HCT116 (cell line): ENCODE measurements at regions not wholly inside any gene's neighbourhood (a gene's known extent, or its start where the extent isn't known, plus 50 kb on each side); places are given as distances from the start of the nearest gene placed in this dataset.

ENCODE experiments used
- ATAC-seq: fragments of 200-7000 bp; cut with Tn5 transposase; 2 replicates; pipeline ENCODE4 v1.9.1; 2020; ENCODE audit warnings: mild to moderate bottlenecking, moderate library complexity
- BruUV-seq: library from RNA; stranded (reverse); fragments of 400-500 nt; replicated peaks from 2 replicates; lab custom pipeline; 2021; lab: Mats Ljungman, UMichigan
- CTCF ChIA-PET: fragments of 300-600 bp; sonication (Branson Sonifier 250); formaldehyde crosslinking; loops from one replicate; lab custom pipeline; 2021; ENCODE audit warnings: antibody characterized with exemption; lab: Charles Lee
- POLR2A ChIA-PET: fragments of 300-600, 350-600 bp; sonication (Branson Sonifier 250); formaldehyde crosslinking; loops from one replicate; lab custom pipeline; 2021; ENCODE audit warnings: antibody characterized with exemption; lab: Charles Lee
- RAD21 ChIA-PET, 2 experiments: fragments of 300-600 bp; sonication (Branson Sonifier 250); formaldehyde crosslinking; loops; one replicate each; lab custom pipeline; 2023; ENCODE audit warnings: low total read pairs in 2 of 2; ENCODE audit not compliant: uncharacterized antibody in 2 of 2, unreplicated experiment in 2 of 2, low non-redundant PET in 1 of 2; lab: Charles Lee
- DNase-seq: peaks from one replicate; pipeline ENCODE4 v3.0.0-alpha.2; 2010; ENCODE audit warnings: low read depth, low spot score
- H2AFZ ChIP-seq: fragments of 200-600 bp; shearing (Covaris generic), sonication (generic); 2 replicates; pipeline ENCODE4 v1.6.1; 2017; ENCODE audit warnings: low read depth, mixed run types, mixed read lengths, antibody characterized with exemption, low read length; ENCODE audit not compliant: poor library complexity, severe bottlenecking
- H3K27ac ChIP-seq: 2 replicates; pipeline ENCODE4 v1.5.1; 2012; ENCODE audit warnings: low read depth, low read length
- H3K27me3 ChIP-seq: fragments of 200-600 bp; sonication (generic); 2 replicates; pipeline ENCODE4 v1.6.1; 2016; ENCODE audit warnings: mixed run types, low read length, mixed read lengths; ENCODE audit not compliant: insufficient read depth
- H3K36me3 ChIP-seq, 2 experiments: fragments of 200-500 bp in 1 of 2; fragments of 200-600 bp in 1 of 2; sonication (Bioruptor generic) in 1 of 2; sonication (generic) in 1 of 2; 2 replicates each; pipeline versions ENCODE4 v1.5.1 to v1.6.1; 2014 to 2016; ENCODE audit warnings: low read length in 2 of 2, inconsistent platforms in 1 of 2, mixed read lengths in 1 of 2, mixed run types in 1 of 2; ENCODE audit not compliant: insufficient read depth in 2 of 2, control insufficient read depth in 1 of 2
- H3K4me1 ChIP-seq, 2 experiments: fragments of 200-600 bp in 1 of 2; sonication (generic) in 1 of 2; 2 replicates each; pipeline versions ENCODE4 v1.5.1 to v1.6.1; 2012 to 2017; ENCODE audit warnings: low read length in 2 of 2, inconsistent platforms in 1 of 2, mild to moderate bottlenecking in 1 of 2, mixed read lengths in 1 of 2, mixed run types in 1 of 2, moderate library complexity in 1 of 2; ENCODE audit not compliant: insufficient read depth in 2 of 2, control insufficient read depth in 1 of 2
- H3K4me2 ChIP-seq: fragments of 200-600 bp; sonication (generic); 2 replicates; pipeline ENCODE4 v1.6.1; 2017; ENCODE audit warnings: mixed run types, low read length, mixed read lengths
- H3K4me3 ChIP-seq, 2 experiments: fragments of 200-600 bp in 1 of 2; sonication (generic) in 1 of 2; replicated peaks in 1 of 2; 2 replicates each; pipeline ENCODE4 v1.5.1; 2011 to 2016; ENCODE audit warnings: low read length in 2 of 2, control low read depth in 1 of 2, low read depth in 1 of 2, mild to moderate bottlenecking in 1 of 2, mixed read lengths in 1 of 2, mixed run types in 1 of 2
- H3K79me2 ChIP-seq: fragments of 200-600 bp; sonication (generic); 2 replicates; pipeline ENCODE4 v1.6.1; 2017; ENCODE audit warnings: mild to moderate bottlenecking, mixed run types, low read length, moderate library complexity, mixed read lengths; ENCODE audit not compliant: insufficient read depth
- H3K9ac ChIP-seq: fragments of 200-600 bp; sonication (generic); 2 replicates; pipeline ENCODE4 v1.6.1; 2016; ENCODE audit warnings: low read length, mixed read lengths
- H3K9me2 ChIP-seq: fragments of 200-600 bp; sonication (generic), shearing (Covaris generic); 2 replicates; pipeline ENCODE4 v1.6.1; 2017; ENCODE audit warnings: mixed run types, mild to moderate bottlenecking, moderate library complexity; ENCODE audit not compliant: insufficient read depth
- H3K9me3 ChIP-seq, 2 experiments: fragments of 200-500 bp in 1 of 2; fragments of 200-600 bp in 1 of 2; sonication (Bioruptor generic) in 1 of 2; sonication (generic) in 1 of 2; 2 replicates each; pipeline ENCODE4 v1.6.1; 2014 to 2017; ENCODE audit warnings: low read length in 2 of 2, mixed read lengths in 2 of 2, inconsistent platforms in 1 of 2, low read depth in 1 of 2, mild to moderate bottlenecking in 1 of 2, mixed run types in 1 of 2, moderate library complexity in 1 of 2; ENCODE audit not compliant: control insufficient read depth in 1 of 2, insufficient read depth in 1 of 2
- H4K20me1 ChIP-seq: fragments of 200-600 bp; sonication (generic), shearing (Covaris generic); 2 replicates; pipeline ENCODE4 v1.6.1; 2017; ENCODE audit warnings: mixed run types, mild to moderate bottlenecking, moderate library complexity; ENCODE audit not compliant: insufficient read depth
- CBX3 ChIP-seq: IDR thresholded peaks from 2 replicates; pipeline ENCODE4 v1.6.1; 2012; ENCODE audit warnings: low read depth
- EGR1 ChIP-seq: IDR thresholded peaks from 2 replicates; pipeline ENCODE4 v1.6.1; 2012; ENCODE audit warnings: low read depth
- JUND ChIP-seq: IDR thresholded peaks from 2 replicates; pipeline ENCODE4 v1.6.1; 2012
- POLR2A ChIP-seq: IDR thresholded peaks from 2 replicates; pipeline ENCODE4 v1.7.0; 2011; ENCODE audit warnings: borderline replicate concordance; ENCODE audit not compliant: insufficient read depth, insufficient read length; ENCODE audit errors: extremely low read depth
- RAD21 ChIP-seq: IDR thresholded peaks from 2 replicates; pipeline ENCODE4 v1.6.1; 2012; ENCODE audit warnings: low read depth, mild to moderate bottlenecking
- SIN3A ChIP-seq: IDR thresholded peaks from 2 replicates; pipeline ENCODE4 v1.6.1; 2012; ENCODE audit warnings: low read depth
- TCF7L2 ChIP-seq: IDR thresholded peaks from 2 replicates; pipeline ENCODE4 v1.7.0; 2011; ENCODE audit warnings: borderline replicate concordance, inconsistent platforms; ENCODE audit not compliant: insufficient read depth, insufficient read length; ENCODE audit errors: extremely low read depth
- ZNF274 ChIP-seq: fragments of 200-500 bp; sonication (Bioruptor generic); IDR thresholded peaks from 2 replicates; pipeline ENCODE4 v1.6.1; 2014; ENCODE audit warnings: mild to moderate bottlenecking, low read depth, low read length, inconsistent platforms
- intact Hi-C: fragments of 100-400 bp; cut with micrococcal nuclease; formaldehyde crosslinking; loops from 2 replicates; pipeline ENCODE4 v1.10.0; 2022
- TF ChIP-seq, protein P1 (sequence below): IDR thresholded peaks from 2 replicates; pipeline ENCODE4 v1.6.1; 2012; ENCODE audit warnings: low read depth
- TF ChIP-seq, protein P2 (sequence below), 3 experiments: fragments of 200-600 bp in 1 of 3; sonication (generic) in 1 of 3; IDR thresholded peaks in 2 of 3; conservative IDR thresholded peaks in 1 of 3; 2 replicates each; pipeline ENCODE4 v1.5.1; 2012 to 2017; ENCODE audit warnings: low read depth in 2 of 3, low read length in 2 of 3, antibody characterized with exemption in 1 of 3, borderline replicate concordance in 1 of 3, control low read depth in 1 of 3, mild to moderate bottlenecking in 1 of 3, mixed read lengths in 1 of 3, mixed run types in 1 of 3, moderate library complexity in 1 of 3; ENCODE audit not compliant: insufficient read depth in 1 of 3

DNA sequence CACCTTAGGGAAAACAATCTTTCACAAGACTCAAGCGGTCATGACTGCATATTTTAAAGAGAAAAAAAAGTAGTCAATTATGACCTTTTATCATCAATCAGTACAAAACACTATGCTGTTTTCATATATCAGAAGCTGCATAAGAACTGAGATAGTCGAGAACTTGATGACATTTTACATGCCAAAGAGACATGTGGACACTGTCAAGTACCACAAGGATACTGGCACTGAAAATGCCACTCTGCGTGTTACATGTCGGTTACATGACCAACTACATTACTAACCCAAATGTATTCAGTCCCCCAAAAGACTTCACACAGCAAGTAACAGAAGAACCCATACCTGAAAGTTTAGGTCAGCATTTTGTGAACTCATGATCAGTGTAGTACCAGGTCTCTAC is 975.0 kb upstream of the ADGRL4 start:
- no peaks in the 10 kb centered on the region for H3K79me2 ChIP-seq
- H2AFZ ChIP-seq = no peak overlapping the region
- no peaks in the 10 kb centered on the region for H3K4me1 ChIP-seq
- H3K4me3 ChIP-seq = no peak overlapping the region
- H3K36me3 ChIP-seq = no peaks in the 10 kb centered on the region
- ChIA-PET RAD21 (no interaction called here), POLR2A (no interaction called here), CTCF (no interaction called here)
- TF ChIP-seq JUND = no peak
- H3K27ac ChIP-seq = no peak overlapping the region
- H3K4me2 ChIP-seq = no peak overlapping the region
- no peaks in the 10 kb centered on the region for H3K27me3 ChIP-seq
- no peak for ATAC-seq
- H3K9ac ChIP-seq = no peak overlapping the region
- DNase-seq = no peak
- no peaks in the 10 kb centered on the region for H3K9me2 ChIP-seq
- no peaks in the 10 kb centered on the region for H4K20me1 ChIP-seq
- no TSS peak for BruUV-seq
- H3K9me3 ChIP-seq = no peaks in the 10 kb centered on the region; a peak in 1 of 4 replicates
- intact Hi-C loops = no loop called here

DNA sequence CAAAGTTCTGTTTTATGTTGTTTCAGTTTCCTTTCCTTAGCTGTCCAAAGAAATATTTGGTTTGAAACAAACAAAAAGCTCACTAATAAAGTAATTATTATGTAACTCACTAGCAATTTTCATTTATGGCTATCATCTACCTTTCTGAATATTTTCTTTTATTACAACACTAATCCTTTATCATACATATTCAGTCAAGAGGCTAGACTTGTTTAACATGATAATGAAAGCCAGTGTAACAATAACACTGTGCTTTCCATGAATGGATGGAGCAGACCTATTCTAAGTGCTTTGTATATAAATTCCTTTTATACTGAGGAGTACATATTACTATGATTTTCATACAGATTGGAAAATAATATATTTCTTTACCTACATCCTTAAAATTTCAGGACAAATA is 972.8 kb upstream of the ADGRL4 start:
- no peak for ATAC-seq
- CTCF ChIA-PET = no interaction called here

DNA sequence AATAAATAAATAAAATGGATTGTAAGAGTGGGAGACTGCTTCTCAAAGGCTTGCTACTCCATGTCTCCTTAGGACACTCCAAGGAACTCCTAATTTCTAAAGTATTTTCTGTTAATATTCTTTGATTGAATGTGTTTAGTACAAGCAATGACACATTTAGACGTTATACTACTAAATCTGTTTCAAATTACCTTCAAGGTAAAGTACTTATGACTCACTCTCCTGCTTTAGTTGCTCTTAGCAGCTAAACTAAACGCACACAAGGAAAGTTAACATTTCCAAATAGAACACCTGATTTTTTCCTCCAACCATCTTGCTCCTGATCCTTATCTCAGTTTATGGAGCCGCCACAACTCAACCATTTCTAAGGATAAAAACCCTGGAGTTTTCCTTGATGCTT is 969.8 kb upstream of the ADGRL4 start:
- BruUV-seq = no TSS peak
- no peak for ATAC-seq
- H3K4me2 ChIP-seq = no peak overlapping the region
- no peak overlapping the region for H2AFZ ChIP-seq
- ChIA-PET CTCF (no interaction called here), POLR2A (no interaction called here), RAD21 (no interaction called here)
- no peak overlapping the region for H3K9ac ChIP-seq
- intact Hi-C loops = no loop called here
- H3K27ac ChIP-seq = no peak overlapping the region
- H3K79me2 ChIP-seq = no peaks in the 10 kb centered on the region
- H3K4me1 ChIP-seq = no peaks in the 10 kb centered on the region
- no peaks in the 10 kb centered on the region for H3K27me3 ChIP-seq
- H3K4me3 ChIP-seq = no peak overlapping the region
- DNase-seq = no peak
- no peaks in the 10 kb centered on the region; a peak in 1 of 4 replicates for H3K9me3 ChIP-seq
- no peaks in the 10 kb centered on the region for H4K20me1 ChIP-seq
- H3K9me2 ChIP-seq = no peaks in the 10 kb centered on the region
- H3K36me3 ChIP-seq = no peaks in the 10 kb centered on the region
- TF ChIP-seq, protein P1, sequence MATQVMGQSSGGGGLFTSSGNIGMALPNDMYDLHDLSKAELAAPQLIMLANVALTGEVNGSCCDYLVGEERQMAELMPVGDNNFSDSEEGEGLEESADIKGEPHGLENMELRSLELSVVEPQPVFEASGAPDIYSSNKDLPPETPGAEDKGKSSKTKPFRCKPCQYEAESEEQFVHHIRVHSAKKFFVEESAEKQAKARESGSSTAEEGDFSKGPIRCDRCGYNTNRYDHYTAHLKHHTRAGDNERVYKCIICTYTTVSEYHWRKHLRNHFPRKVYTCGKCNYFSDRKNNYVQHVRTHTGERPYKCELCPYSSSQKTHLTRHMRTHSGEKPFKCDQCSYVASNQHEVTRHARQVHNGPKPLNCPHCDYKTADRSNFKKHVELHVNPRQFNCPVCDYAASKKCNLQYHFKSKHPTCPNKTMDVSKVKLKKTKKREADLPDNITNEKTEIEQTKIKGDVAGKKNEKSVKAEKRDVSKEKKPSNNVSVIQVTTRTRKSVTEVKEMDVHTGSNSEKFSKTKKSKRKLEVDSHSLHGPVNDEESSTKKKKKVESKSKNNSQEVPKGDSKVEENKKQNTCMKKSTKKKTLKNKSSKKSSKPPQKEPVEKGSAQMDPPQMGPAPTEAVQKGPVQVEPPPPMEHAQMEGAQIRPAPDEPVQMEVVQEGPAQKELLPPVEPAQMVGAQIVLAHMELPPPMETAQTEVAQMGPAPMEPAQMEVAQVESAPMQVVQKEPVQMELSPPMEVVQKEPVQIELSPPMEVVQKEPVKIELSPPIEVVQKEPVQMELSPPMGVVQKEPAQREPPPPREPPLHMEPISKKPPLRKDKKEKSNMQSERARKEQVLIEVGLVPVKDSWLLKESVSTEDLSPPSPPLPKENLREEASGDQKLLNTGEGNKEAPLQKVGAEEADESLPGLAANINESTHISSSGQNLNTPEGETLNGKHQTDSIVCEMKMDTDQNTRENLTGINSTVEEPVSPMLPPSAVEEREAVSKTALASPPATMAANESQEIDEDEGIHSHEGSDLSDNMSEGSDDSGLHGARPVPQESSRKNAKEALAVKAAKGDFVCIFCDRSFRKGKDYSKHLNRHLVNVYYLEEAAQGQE = no peak
- no peak for TF ChIP-seq JUND
- TF ChIP-seq TCF7L2 = no peak
- TF ChIP-seq POLR2A = no peak
- TF ChIP-seq, protein P2, sequence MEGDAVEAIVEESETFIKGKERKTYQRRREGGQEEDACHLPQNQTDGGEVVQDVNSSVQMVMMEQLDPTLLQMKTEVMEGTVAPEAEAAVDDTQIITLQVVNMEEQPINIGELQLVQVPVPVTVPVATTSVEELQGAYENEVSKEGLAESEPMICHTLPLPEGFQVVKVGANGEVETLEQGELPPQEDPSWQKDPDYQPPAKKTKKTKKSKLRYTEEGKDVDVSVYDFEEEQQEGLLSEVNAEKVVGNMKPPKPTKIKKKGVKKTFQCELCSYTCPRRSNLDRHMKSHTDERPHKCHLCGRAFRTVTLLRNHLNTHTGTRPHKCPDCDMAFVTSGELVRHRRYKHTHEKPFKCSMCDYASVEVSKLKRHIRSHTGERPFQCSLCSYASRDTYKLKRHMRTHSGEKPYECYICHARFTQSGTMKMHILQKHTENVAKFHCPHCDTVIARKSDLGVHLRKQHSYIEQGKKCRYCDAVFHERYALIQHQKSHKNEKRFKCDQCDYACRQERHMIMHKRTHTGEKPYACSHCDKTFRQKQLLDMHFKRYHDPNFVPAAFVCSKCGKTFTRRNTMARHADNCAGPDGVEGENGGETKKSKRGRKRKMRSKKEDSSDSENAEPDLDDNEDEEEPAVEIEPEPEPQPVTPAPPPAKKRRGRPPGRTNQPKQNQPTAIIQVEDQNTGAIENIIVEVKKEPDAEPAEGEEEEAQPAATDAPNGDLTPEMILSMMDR (IDR thresholded peaks at IDR 0.05 in 2 of 3, conservative IDR thresholded peaks at IDR 0.05 in 1 of 3; ENCODE audit: borderline replicate concordance in 1 of 3, insufficient read depth in 1 of 3, low read depth in 2 of 3, low read length in 2 of 3) = no peak
- TF ChIP-seq SIN3A = no peak

More for the DNA sequence above, 972.8 kb upstream of the ADGRL4 start:
- H2AFZ ChIP-seq = no peak overlapping the region
- H4K20me1 ChIP-seq = no peaks in the 10 kb centered on the region
- intact Hi-C loops = no loop called here
- H3K27me3 ChIP-seq = no peaks in the 10 kb centered on the region
- ChIA-PET RAD21 (no interaction called here), POLR2A (no interaction called here)
- no peak for DNase-seq
- H3K4me3 ChIP-seq = no peak overlapping the region
- no peaks in the 10 kb centered on the region for H3K36me3 ChIP-seq
- H3K4me2 ChIP-seq = no peak overlapping the region
- no peaks in the 10 kb centered on the region for H3K79me2 ChIP-seq
- no peak overlapping the region for H3K9ac ChIP-seq
- BruUV-seq = no TSS peak
- no peaks in the 10 kb centered on the region for H3K4me1 ChIP-seq
- H3K27ac ChIP-seq = no peak overlapping the region
- no peaks in the 10 kb centered on the region for H3K9me2 ChIP-seq
- TF ChIP-seq RAD21 (no peak), CBX3 (no peak), ZNF274 (no peak), EGR1 (no peak)
- no peaks in the 10 kb centered on the region; a peak in 1 of 4 replicates for H3K9me3 ChIP-seq
